HG02798 (cell line): ENCODE measurements at regions not wholly inside any gene's neighbourhood (a gene's known extent, or its start where the extent isn't known, plus 50 kb on each side); places are given as distances from the start of the nearest gene placed in this dataset.

Experiments
- ATAC-seq: cut with Tn5 transposase; IDR thresholded peaks from one replicate; pipeline ENCODE4 v1.9.1; 2021; ENCODE audit warnings: mild to moderate bottlenecking; ENCODE audit not compliant: unreplicated experiment, poor library complexity

DNA sequence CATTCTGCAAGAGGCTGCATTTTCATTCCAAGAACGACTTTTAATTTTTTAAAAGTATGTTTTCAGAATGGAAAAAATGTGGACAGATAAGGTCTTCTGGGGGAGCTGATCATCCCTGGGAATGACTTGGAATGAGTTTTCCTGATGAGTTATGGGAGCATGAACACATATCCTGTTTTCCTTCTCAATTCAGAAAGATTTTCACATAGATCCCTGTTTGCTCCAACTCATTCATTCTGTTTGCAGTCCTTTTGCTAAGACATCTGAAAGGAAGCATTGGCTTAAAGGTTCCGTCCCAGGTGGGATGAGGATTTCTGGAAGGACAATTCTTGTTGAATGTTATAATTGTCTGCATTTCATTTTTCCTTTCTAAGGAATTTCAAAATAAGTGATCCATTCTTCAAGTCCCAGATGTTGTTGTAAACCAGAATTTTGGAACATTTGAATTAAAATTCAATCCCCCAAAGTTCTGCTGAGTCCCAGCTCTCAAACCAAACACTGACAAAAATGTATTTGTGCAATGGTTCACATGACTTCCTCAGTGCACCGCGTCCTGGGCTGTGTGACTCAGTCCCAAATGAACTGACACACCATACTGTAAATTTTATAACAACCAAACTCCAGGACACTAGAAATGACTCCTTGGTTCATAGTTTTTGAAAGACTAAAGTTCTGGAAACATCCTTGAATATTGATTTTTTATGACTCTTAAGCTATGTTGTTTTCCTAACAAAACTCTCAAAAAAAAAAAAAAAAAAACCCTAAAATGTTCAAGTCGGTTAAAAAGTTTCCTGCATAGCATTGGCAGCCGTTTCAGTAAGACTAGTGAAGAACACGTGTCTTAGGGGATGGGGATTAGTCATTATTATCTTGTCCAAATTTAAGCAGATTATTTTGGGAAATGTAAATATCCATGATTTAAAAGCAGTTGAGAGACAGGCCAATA lies 281.8 kb upstream of the TCF4 start:
- no peak for ATAC-seq

DNA sequence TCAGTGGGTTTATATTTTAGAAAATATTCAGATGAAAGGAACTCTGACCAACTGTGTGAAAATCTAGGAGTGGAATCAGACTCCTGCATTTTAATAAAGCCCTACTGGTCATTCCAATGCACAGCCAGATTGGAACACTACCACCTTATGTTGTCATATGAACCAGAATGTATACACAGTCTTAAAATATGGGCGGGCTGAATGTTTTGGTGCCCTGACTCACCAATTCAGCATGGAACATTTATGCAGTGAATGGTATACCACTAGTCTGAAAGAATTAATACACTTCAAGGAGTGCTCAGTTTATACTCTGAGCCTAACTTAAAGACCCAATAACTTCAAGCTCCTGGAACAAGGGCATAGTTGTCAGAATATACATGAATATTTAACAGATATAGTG lies 280.9 kb upstream of the TCF4 start:
- ATAC-seq, result no peak

- no peak for ATAC-seq
Observed at GRCh38 chr18:55866886-55867285, 278.9 kb upstream of the TCF4 start.

DNA sequence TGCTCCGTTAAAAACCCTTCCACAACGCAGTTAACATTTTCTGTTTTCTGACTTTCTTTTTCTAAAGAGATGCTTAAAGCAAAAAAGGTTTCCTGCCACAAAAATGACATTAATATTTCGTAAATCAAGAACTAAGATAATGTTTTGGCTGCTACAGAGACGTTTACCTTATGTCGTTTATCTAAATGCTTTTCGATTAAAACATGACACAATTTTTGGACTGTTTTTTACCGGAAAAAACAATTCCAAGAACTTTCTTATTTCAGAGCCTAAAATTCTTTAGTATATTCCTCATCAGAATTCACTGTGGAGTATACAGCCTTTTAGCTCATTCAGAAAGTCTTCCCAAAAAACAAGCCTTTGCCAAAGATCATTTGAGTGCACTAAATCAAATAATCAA lies 278.0 kb upstream of the TCF4 start:
- ATAC-seq, result no peak

GRCh38 chr18:55864281-55864680 lies 276.3 kb upstream of the TCF4 start:
- ATAC-seq, result no peak

DNA sequence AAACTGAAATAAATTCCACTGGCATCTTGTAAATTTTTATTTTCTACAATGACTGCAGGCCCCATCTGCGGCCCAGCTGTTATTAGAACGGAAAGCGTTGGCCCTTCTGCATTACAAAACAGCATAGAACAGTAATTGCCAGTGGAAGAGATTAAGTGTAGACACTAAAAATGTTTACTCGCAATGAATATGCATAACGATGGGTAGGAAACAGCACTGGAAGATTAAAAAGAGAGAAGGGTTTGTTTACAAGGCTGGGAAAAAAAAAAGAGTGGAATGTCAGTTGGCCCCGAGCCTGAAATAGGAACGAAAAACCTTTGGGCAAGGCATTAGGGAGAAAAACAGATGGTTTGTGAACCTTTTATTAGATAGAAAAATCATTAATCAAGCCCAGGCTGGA lies 275.9 kb upstream of the TCF4 start:
- no peak for ATAC-seq

- ATAC-seq, result no peak
Observed at GRCh38 chr18:55863391-55863706, 275.4 kb upstream of the TCF4 start.

DNA sequence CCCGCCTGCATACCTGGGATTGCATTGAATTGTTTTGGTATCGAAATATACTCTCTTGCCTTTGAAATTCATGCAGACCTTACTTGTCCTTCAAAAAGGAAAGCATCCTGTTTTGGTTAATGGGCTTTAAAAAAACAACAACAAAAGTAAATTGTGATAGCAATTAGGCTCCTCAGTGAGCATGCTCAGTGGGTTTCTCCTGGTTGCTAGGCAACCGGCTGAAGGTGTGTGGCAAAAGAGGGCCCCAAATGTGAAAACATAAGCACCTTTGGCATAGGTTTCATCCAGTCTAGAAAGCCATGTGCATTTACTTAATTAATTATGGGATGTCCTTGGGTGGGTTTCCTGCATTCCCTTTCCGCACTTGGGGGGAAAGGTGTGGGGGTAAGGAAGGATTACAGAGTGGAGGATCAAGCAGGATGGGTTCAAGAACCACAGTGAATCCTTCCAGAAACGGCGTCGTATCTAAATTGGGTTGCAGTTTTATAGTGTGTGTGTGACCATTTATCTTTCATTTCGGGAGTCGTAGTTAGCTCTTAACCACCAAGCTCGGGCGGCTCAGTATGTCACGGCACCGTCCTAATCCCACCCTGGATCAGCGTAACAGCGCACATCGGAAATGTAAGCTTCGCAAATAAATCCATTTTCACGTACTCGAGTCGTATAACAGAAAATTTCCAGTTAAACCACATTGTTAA lies 274.9 kb upstream of the TCF4 start:
- no peak for ATAC-seq

GRCh38 chr18:55861266-55861665 lies 273.3 kb upstream of the TCF4 start:
- ATAC-seq, result no peak

DNA sequence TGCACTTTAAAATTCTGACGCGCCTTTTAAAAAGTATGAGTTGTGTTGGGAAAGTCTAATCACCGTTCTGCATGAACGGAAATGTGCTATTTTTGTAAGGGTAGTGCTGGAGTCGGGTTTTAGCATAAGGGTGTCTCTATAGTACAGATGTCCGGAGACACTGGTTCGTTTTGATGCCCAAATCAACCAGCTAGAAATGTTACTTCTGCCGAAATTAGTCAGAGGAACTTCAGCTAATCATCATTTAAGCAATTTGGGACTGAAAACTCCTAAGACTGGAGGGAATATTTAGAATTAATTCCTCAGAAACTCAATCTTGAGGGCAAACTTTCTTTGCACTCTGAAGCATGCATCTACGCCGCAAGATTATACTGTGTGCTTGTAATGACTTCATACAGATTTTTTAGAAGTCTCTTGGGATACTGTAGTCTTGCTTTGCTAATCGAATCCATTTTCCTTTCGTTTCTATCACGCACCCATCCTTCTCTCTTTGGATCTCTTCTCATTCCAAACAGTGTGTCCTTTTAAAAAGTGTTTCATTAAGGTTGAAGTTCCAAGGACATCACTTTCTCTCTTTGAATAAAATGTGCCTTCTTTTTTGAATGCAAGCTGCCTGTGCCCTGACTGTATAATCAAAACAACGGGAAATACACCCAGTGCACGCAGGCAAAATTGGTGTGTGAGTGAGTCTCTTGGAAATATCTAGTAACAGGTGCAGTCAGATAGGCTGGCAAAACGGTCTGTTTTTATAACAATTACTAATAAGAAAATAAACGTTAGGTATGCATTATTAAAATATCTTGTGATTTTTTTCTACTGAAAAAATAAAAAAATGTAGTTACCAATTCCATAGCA lies 270.9 kb upstream of the TCF4 start:
- no peak for ATAC-seq

DNA sequence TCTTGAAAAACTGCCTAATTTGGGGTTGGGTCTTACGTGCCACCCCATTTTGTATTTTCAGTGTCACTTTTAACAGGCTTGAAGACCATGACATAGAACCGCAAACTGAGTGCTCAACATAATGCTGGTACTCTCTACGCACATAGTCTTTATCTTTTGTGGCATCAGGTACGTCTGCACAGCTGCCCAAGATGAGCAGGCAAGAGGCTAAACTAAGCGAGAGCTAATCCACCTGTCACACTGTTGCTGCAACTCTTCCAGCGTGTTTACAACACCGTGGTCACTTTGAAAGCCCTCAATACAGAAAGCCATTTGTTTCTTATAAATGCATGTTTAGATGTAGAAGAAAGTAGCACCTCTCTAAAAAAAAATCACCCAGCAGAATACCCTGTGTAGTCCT lies 270.0 kb upstream of the TCF4 start:
- ATAC-seq, result no peak

DNA sequence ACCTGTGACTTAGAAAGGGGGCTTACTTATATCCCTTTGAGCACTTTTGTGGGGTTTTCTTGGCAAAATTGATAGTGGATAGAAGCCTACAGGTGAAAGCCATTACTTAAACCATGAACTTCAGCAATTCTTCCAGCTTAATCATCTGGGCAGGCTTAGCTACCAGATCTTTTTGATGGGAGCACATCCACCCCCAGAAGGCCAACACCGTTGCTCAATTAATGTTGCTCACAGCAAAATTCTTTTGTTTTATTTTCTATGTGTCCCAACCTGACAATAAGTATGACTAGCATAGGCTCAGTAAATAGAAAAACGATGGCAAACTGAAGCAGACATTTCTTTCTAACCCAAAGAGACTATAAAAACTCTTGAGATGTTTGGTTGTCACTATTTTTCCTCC lies 269.4 kb upstream of the TCF4 start:
- ATAC-seq, result no peak

- ATAC-seq, result no peak
Observed at GRCh38 chr18:55856679-55857078, 268.7 kb upstream of the TCF4 start.

DNA sequence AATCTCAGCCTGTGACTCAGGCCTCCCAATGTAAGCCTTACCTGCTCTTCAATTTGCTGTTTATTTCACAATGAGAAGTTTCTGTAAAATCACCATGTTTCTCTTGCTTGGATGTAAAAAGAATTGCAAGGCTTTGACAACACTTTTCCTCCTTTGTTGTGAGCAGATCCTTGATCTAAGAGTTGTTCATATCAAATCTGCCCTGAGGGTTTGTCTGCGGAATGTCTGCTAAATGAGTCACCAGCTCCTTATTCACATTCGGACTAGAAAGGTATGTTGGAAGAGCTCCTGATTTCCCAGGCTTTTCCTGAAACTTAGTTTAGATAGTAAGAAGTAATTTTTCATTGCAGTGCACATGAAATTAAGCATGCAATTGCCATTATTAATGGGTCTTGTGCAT lies 268.2 kb upstream of the TCF4 start:
- no peak for ATAC-seq

- ATAC-seq, result no peak
Observed at GRCh38 chr18:55853268-55853667, 265.3 kb upstream of the TCF4 start.

DNA sequence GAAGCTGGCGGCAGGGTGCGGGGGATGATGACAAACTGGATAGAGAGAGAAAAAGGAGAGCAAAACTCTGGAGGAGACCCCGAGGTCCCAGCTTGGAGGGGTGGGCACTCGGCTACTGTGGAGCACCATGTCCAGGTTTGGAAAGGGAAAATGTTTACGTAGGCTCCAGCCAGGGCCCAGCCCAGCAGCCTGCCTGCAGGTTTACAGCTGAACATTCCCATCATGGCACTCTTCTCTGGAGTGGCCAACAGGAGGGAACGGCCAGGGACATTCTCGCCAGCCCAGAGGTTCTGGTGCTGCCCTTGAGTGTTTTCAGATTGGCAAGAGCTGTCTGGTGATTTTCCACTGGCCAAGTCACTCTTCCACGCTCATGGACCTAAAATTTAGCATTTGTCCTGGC lies 262.9 kb upstream of the TCF4 start:
- ATAC-seq, result no peak

DNA sequence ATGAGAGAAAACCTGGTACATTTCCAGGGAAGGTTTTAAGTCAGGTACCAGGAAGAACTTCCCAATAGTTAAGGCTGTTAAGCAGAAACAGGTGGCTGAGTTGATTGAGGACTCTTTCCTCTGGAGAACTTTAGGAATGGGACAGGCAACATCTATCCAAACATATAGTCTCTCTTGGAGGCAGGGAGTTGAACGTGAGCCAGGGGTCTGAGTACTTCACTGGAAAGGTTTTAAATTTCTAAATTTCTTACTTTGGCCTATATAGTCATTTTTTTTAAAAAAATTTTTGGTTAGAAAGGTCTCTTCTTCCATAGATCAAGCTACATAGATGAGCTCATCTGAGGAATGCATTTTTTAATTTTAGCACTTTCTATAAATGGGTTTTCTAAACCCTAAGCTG lies 261.4 kb upstream of the TCF4 start:
- no peak for ATAC-seq

DNA sequence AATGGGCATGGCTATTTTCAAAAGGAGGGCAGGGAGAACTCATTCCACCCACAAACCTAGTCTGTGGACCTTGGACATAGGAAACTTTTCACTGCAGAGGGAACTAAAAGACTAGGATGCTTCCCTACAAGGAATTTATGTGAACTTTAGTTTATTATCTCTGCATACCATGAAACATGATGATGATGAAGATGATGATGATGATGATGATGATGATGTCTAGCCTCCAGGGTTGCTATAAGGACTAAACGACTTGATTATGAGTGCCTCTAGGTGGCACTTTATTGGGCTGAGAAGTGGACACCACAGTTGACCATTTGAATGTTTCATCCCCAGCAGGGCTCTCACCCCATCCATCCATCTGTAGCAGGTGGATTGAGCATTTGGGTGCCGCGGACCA lies 260.0 kb upstream of the TCF4 start:
- ATAC-seq, result no peak

- ATAC-seq, result no peak
Observed at GRCh38 chr18:55845221-55845620, 257.2 kb upstream of the TCF4 start.

DNA sequence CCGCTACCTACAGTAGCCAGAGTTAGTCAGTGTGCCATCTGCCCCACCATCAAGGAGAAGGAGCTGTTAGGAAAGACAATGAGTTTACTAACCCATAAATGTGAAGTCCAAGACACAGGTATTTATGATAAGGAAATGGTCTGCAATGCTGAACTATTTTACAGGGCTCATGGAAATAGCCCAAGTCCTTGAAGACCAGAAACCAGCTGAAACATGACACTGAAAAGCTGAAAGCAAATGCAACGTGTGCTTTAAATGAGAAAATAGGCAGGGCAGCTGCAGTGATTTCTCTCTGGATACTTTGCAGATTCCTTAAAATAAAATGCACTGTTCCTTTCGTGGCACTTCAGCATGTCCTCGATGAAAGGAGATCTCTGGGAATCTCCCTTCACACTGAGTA lies 256.4 kb upstream of the TCF4 start:
- ATAC-seq, result no peak

GRCh38 chr18:55841314-55841713 lies 253.3 kb upstream of the TCF4 start:
- ATAC-seq, result no peak
